CD4-positive, alpha-beta T cell treated with Interleukin-1 beta for 1 hour (primary cell): ENCODE measurements at regions not wholly inside any gene's neighbourhood (a gene's known extent, or its start where the extent isn't known, plus 50 kb on each side); places are given as distances from the start of the nearest gene placed in this dataset.

ENCODE experiments used
- DNase-seq, 2 donors: peaks; one replicate each; pipeline ENCODE4 v3.0.0-alpha.2; 2020 to 2022

DNA sequence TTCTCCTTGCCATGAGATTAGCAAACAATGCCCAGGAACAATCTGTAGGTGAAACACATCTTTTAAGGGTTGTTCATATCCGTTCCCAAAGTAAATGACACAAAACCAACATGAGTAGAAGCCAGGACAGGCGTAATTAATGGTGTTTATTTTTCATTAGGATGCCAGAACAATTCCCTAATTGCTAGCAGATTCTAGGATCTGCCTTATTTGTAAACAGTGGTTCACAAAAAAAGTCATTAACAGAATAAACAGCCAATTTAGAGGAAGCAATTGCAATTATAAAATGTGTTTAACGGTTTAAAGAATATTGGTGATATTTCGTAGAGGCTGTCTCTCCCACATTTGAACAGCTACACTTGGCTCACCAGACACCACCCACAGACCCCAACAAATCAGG, 250.6 kb upstream of the GPR26 start:
- no peak for DNase-seq

DNA sequence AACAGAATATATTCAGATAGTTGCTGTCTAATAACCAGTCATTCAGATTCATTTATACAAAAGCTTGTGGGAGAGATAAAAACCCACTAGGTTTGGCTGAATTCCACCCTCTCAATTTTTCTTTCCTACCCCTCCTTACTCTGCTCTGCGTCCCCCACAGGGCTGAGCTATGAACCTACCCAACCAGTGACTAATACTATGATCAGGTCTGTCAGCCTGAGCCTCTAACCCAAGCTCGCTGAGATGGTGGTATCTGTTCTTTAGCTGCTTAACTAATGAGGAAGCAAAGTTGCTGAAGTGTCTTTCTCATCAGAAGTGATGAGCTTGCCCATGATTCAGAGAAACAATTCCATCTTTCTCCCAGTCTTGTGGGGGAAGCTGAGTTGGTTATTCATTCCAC, 248.7 kb upstream of the GPR26 start:
- no peak for DNase-seq

GRCh38 chr10:123421461-123421860, 244.7 kb upstream of the GPR26 start:
- no peak for DNase-seq

DNA sequence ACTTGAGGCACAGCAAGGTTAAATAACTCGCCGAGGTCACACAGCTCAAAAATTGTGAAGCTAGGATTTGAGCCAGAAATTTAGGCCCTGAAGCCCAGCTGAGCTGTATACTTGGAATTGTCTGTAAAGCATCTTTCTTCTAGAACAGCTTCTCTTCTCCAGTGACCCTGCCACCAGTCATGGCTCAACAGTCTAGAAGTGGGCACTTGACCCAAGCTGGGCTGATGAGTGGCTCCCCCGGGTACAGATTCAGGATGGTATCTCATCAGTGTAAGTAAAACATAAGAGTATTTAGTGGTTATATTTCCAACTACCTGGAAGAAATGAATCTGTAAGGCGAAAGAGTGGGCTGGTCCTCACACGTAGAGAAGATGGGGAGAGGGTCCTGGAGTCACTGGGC, 243.9 kb upstream of the GPR26 start:
- DNase-seq: no peak

DNA sequence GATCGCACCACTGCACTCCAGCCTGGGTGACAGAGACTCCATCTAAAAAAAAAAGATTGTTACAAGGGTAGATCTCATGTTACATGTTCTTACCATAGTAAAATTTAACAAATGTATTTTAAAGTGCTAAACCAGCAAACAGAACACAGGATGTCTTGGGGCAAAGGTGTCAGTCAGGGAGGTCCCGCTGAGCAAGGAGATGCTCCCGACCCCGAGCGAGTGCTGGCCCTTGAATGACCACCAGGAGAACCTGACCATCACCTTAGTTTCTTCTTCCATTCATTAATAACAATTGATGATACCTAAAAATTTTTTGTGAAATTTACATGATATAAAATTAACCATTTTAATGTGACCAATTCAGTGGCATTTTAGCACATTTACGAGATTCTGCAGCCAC, 241.6 kb upstream of the GPR26 start:
- DNase-seq: no peak

- DNase-seq: no peak
These were observed 240.5 kb upstream of the GPR26 start for GRCh38 chr10:123425680-123426079.

DNA sequence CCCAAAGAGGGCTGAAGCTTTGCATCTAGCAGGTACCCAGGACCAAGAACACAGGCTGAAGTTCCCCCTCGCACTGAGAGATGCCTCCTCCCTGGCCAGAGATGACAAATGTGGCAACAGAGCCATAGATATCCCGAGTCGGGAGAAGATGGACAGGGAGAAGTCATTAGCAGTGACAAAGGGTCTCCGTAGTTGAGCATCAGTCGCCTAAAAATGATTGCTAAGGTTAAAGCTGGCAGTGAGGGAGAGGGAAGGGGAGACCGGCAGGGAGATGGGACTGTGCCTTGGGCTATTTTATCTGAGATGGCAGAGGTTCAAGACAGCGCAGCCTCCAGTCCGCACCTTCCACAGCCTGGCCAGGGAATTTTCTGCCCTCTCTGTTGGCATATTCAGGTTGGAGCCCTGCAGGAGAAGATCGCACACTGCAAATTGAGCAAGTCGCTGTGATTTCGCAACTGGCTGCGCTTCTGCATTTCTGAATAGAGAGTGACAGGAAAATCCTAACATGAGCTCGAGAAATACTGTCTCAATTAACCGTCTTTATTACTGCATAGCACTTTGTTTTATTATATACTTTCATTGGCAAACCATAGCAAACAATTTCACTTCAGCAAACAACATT, 238.9 kb upstream of the GPR26 start:
- peak in 1 of 2 donors; percentile 21 for DNase-seq

DNA sequence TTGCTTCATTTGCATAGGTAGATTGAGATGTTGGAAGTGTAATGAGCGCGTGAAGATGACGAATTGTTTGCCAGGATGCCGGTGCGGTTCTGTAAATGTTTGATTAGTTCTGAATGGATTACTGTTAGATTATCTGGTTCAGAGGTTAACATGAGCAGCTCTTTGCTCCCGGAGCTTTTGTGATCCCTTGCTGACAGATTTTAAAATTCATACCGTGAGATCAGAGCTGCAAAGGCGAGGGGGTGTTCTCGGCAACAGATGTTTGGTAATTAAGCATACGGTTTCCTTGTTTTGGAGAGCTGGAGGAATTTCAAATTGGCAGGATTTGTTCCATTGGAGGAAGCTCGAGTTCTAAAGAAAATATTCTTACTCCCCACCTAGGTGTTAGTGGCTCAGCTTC, 237.8 kb upstream of the GPR26 start:
- DNase-seq: no peak

DNA sequence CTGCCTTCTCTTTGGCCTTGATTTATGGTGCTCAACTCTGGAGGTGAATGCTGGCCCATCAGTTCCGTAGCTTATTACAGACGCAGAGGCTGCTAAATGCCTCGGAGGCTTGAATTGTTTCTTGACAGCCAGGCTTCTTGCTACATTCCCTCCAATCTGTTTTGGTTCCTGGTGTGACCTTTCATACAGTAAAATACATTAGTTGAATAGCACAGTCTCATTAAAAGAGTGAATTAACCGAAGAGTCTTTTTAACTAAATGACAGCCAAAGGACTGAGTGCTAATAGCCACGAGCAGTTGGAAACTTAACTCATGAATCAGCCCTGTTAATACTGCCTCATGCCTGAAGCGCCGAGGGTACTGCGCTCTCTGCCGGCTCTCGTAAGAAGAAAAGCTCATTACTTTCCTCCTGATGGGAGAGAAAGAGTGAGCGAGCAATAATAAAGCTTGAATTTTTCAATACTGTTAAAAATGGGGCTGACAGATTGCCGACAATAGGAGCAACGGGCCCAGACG, 236.4 kb upstream of the GPR26 start:
- no peak for DNase-seq

GRCh38 chr10:123433539-123433938, 232.6 kb upstream of the GPR26 start:
- no peak for DNase-seq

- DNase-seq: no peak
These were observed 231.6 kb upstream of the GPR26 start for GRCh38 chr10:123434435-123435039.

DNA sequence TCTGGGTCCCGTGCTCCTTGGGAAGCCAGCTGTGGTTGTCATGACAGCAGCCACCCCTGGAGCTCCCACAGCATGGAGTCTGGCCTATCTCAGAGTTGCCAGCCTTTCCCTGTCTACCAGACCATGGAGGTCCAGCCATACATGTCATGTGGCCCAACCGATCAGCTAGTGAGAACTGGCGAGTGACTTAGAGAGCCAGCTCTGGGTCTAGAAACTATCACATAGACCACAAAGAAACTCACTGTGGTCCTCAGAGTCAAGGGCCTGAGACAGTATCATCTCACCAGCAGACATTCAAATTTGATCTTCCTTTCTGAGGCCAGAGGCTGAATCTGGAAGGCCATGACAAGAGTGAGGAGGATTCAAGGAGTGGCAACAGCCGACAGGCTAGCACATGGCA, 223.3 kb upstream of the GPR26 start:
- DNase-seq: no peak

GRCh38 chr10:123443924-123444323, 222.2 kb upstream of the GPR26 start:
- DNase-seq: no peak

DNA sequence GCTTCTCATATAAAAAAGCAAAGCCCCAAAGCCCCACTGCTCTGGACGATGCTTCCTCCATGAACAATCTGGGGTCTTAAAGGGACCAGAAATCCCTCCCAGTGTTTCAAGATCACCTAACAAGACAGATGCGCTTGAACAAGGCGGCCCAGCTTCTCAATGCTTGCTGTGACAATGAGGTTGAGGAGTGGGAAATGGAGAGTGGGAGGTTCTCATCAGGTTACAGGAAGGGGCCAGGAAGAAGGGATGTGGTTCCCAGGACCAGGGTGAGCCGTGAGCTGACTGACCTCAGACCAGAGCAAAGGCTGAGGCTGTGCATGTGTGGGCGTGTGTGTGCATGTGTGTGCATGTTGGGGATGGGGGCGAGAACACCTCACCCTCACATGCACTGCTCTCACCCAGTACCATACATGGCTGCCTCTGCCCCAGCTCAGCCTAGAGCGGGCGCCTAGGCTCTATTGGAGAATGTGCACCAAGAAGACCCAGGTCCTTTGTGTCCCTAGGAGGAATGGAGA, 220.8 kb upstream of the GPR26 start:
- no peak for DNase-seq

DNA sequence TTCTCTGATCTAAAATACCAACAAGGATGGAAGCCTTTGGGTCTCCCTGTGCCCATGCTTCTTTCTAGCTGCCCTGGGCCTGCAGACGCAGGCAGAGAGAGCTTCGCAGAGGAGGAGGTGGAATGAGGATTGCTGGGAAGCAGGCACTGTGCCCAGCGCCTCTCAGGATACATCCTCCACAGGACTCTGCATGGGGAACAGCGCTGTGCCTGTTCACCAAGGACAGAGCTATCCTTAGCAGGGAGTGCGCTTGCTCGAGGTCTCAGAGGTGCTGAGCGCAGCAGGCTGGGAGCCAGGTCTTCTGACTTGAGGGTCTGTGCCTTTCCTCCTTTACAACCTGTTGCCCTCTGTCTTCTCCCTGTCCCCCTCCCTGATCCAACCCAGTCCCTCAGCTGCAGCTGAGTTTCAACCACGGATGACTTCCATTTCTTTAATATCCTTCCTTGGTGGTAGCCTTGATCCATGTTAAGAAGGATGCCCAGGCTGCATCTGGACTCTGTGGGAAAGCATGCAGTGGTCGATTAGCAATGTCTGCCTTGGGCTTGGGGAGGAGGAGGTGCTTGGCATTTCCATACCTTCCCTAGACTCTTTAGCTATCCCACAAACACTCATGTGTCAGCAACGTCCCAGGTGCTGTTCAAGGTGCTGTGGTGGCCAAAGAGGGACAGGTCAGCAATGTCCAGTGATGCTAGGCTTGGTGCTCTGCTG, 219.6 kb upstream of the GPR26 start:
- no peak for DNase-seq

GRCh38 chr10:123449234-123449962, 216.8 kb upstream of the GPR26 start:
- DNase-seq: no peak

DNA sequence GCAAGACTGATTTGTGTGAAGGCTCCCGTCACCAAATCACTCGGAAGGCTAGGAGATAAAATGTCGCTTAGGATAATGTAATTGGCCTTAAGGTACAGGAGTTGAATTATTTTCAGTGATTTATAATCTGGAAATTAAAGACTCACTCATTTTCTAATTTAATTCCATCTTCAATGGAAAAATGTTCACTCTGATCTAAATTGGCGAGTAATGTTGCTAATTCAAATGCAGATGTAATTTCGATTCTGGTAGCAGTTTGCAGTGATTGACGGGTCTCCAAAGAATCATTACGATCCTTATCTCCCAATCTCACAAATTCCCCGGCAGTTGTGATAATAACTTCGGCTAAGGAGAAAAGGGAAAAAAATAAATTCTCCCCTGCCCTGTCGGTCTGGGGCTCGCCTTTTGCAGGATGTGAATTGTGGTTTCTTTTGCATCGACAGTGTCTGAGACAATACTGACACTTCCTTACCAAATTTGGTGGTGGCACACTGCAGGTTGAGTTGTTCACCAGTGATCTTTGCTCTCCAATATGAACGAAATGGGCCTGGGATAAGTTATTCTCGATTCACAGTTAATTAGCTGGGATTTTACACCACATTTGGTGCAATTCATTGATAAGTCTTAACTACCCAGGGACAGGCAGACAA, 215.1 kb upstream of the GPR26 start:
- no peak for DNase-seq

- DNase-seq: no peak
These were observed 214.4 kb upstream of the GPR26 start for GRCh38 chr10:123451618-123452245.

GRCh38 chr10:123454987-123455386, 211.2 kb upstream of the GPR26 start:
- no peak for DNase-seq

- no peak for DNase-seq
These were observed 210.3 kb upstream of the GPR26 start for GRCh38 chr10:123455861-123456260.

DNA sequence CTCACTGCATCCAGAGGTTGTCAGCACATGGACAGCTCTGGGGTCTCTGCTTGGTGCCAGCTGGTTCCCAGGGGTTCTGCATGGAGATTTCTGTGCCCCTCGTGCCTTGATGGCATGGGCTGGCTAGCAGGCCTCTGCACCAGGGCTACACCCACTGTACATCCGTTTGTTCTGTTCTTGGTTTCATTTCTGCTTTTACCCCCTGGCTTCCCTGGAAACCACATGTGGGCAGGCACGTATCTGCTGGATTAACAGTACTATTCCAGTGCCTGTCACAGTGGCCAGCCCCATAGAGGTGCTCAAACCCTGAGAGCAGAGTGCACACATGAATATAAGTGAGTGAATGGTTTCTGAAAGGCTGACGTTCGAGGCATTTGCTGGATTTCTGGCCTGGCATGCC, 207.2 kb upstream of the GPR26 start:
- DNase-seq: no peak

GRCh38 chr10:123459371-123460091, 206.6 kb upstream of the GPR26 start:
- DNase-seq: no peak
